ENCODE measurements at regions not wholly inside any gene's neighbourhood (a gene's known extent, or its start where the extent isn't known, plus 50 kb on each side); places are given as distances from the start of the nearest gene placed in this dataset.

DNA sequence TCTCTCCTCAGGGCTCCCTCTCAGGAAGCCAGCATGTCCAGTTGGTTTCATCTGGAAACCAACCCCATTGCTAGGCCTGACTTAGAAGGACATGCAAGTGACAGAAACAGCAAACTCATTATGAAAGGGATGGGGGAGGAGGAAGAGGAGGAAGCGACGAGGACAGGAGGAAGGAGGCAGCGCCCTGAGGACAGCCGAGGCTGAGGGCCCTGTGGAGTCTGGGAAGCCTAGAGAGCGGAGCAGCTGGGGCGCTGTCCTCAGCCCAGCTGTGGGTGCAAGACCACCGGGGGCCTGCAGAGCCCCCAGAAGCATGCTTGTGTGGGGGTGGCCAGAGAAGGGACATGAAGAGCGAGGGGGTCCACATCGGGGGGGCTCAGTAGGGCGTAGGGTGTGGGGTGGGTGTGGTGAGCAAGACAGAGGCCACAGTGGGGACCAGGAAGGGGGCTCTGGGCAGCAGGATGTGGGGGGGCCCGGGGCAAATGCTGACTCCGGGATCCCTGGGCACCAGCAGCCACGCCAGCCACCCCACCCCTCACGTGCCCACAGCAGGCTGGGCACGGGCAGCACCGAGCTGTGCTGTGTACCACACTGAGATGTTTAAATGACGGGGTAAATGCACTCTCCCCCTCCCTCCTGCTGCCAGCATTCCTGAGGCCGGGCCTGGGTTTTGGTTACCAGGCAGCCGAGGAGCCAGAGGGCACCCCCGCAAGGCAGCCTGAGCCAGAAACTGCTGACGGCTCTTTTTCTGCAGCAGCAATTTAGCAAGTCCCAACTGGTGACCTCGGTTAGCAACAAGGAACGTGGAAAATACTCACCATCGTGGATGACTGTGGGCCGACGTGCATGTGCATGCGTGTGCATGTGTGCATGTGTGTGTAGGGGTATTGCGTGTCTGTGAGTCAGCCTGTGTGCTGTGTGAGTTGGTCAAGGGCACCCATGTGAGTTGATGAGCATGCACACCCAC lies 82.7 kb upstream of the LINC01488 start:
- no peak for TF ChIP-seq POLR2AphosphoS5 (IDR thresholded peaks at IDR 0.05; ENCODE audit: borderline replicate concordance, low read depth, low read length)
- no peak for TF ChIP-seq EZH2 (IDR thresholded peaks at IDR 0.05)

Data from SK-N-MC (cell line).